PFSK-1 (cell line): ENCODE measurements at regions not wholly inside any gene's neighbourhood (a gene's known extent, or its start where the extent isn't known, plus 50 kb on each side); places are given as distances from the start of the nearest gene placed in this dataset.

Experiments used
- POLR2AphosphoS5 ChIP-seq: IDR thresholded peaks from 2 replicates; pipeline ENCODE4 v1.6.1; 2012; ENCODE audit warnings: low read depth, mild to moderate bottlenecking, control low read depth, low read length, moderate library complexity
- REST ChIP-seq, 2 experiments: IDR thresholded peaks; 2 replicates each; pipeline versions ENCODE4 v1.6.1 to v1.8.0; 2011 to 2012; ENCODE audit warnings: low read depth in 2 of 2, low read length in 2 of 2, control low read depth in 1 of 2, inconsistent platforms in 1 of 2, mild to moderate bottlenecking in 1 of 2, moderate library complexity in 1 of 2; ENCODE audit not compliant: insufficient read depth in 1 of 2

GRCh38 chr15:52855157-52855556, 65.0 kb upstream of the ONECUT1 start:
- TF ChIP-seq REST (IDR thresholded peaks at IDR 0.05; ENCODE audit: insufficient read depth in 1 of 2, low read depth in 2 of 2, low read length in 2 of 2) (no peak), POLR2AphosphoS5 (no peak)
